ENCODE measurements at regions not wholly inside any gene's neighbourhood (a gene's known extent, or its start where the extent isn't known, plus 50 kb on each side); places are given as distances from the start of the nearest gene placed in this dataset.
"Not testable (repeated sequence)": the region's sequence is repeated elsewhere in the genome, so short reads cannot be mapped to it uniquely, and the experiment has no call there.

- Histone ChIP-seq H3K27me3 (ENCODE audit: control insufficient read depth in 3 of 3, insufficient read depth in 3 of 3, low read depth in 1 of 3, low read length in 3 of 3) (no peaks in the 10 kb centered on the region), H3K79me1 (ENCODE audit: low read depth, low read length) (no peaks in the 10 kb centered on the region), H3K27ac (replicated peaks; ENCODE audit: low read length) (no peak overlapping the region), H3K18ac (ENCODE audit: low read length) (no peak overlapping the region), H2BK15ac (ENCODE audit: low read length) (no peak overlapping the region), H2AFZ (ENCODE audit: low read length) (no peak overlapping the region), H3K9ac (ENCODE audit: low read depth, low read length, poor library complexity) (no peak overlapping the region), H2BK120ac (ENCODE audit: low read depth, low read length) (no peak overlapping the region), H2BK12ac (ENCODE audit: low read length) (no peak overlapping the region), H3K14ac (ENCODE audit: low read length) (no peak overlapping the region), H3K4me2 (ENCODE audit: insufficient read depth, low read length, poor library complexity, severe bottlenecking) (no peak overlapping the region), H3K36me3 (replicated peaks in 1 of 2; ENCODE audit: control insufficient read depth in 2 of 2, insufficient read depth in 2 of 2, low read length in 2 of 2) (no peaks in the 10 kb centered on the region), H3K9me3 (replicated peaks in 1 of 2; ENCODE audit: control insufficient read depth in 2 of 2, insufficient read depth in 1 of 2, low read depth in 1 of 2, low read length in 2 of 2) (no peaks in the 10 kb centered on the region), H4K8ac (ENCODE audit: low read depth, low read length) (no peak overlapping the region), H4K91ac (ENCODE audit: low read depth, low read length, poor library complexity) (no peak overlapping the region), H3K4ac (ENCODE audit: low read length) (no peak overlapping the region), H2BK5ac (ENCODE audit: low read length) (no peak overlapping the region), H3K23ac (ENCODE audit: low read depth, low read length, poor library complexity) (no peak overlapping the region), H3K4me3 (ENCODE audit: low read length in 2 of 2) (no peak overlapping the region), H2AK5ac (ENCODE audit: low read depth, low read length) (no peak overlapping the region), H3K4me1 (ENCODE audit: control insufficient read depth in 2 of 2, insufficient read depth in 1 of 2, low read depth in 1 of 2, low read length in 2 of 2) (no peaks in the 10 kb centered on the region)
- no peak for DNase-seq (ENCODE audit: low spot score)
- WGBS, 2 donors (ENCODE audit: extremely low coverage in 2 of 2, insufficient read length in 2 of 2, insufficient replicate concordance in 1 of 2): no CpG with 5 or more reads among the region's 5 CpGs
Observed at GRCh38 chr2:107743274-107743673, 83.4 kb upstream of the RGPD4 start.

GRCh38 chr2:107745100-107745499, 81.6 kb upstream of the RGPD4 start:
- Histone ChIP-seq H3K23ac (ENCODE audit: low read depth, low read length, poor library complexity) (no peak overlapping the region), H4K8ac (ENCODE audit: low read depth, low read length) (no peak overlapping the region), H3K9me3 (replicated peaks in 1 of 2; ENCODE audit: control insufficient read depth in 2 of 2, insufficient read depth in 1 of 2, low read depth in 1 of 2, low read length in 2 of 2) (no peaks in the 10 kb centered on the region), H2BK15ac (ENCODE audit: low read length) (no peak overlapping the region), H3K79me1 (ENCODE audit: low read depth, low read length) (no peaks in the 10 kb centered on the region), H4K91ac (ENCODE audit: low read depth, low read length, poor library complexity) (no peak overlapping the region), H3K27me3 (ENCODE audit: control insufficient read depth in 3 of 3, insufficient read depth in 3 of 3, low read depth in 1 of 3, low read length in 3 of 3) (no peaks in the 10 kb centered on the region), H3K18ac (ENCODE audit: low read length) (no peak overlapping the region), H2BK5ac (ENCODE audit: low read length) (no peak overlapping the region), H3K9ac (ENCODE audit: low read depth, low read length, poor library complexity) (no peak overlapping the region), H3K4ac (ENCODE audit: low read length) (no peak overlapping the region), H3K4me2 (ENCODE audit: insufficient read depth, low read length, poor library complexity, severe bottlenecking) (no peak overlapping the region), H2AK5ac (ENCODE audit: low read depth, low read length) (no peak overlapping the region), H3K14ac (ENCODE audit: low read length) (no peak overlapping the region), H2AFZ (ENCODE audit: low read length) (no peak overlapping the region), H3K36me3 (replicated peaks in 1 of 2; ENCODE audit: control insufficient read depth in 2 of 2, insufficient read depth in 2 of 2, low read length in 2 of 2) (no peaks in the 10 kb centered on the region), H2BK120ac (ENCODE audit: low read depth, low read length) (no peak overlapping the region), H3K4me3 (ENCODE audit: low read length in 2 of 2) (no peak overlapping the region), H3K4me1 (ENCODE audit: control insufficient read depth in 2 of 2, insufficient read depth in 1 of 2, low read depth in 1 of 2, low read length in 2 of 2) (no peaks in the 10 kb centered on the region), H2BK12ac (ENCODE audit: low read length) (no peak overlapping the region), H3K27ac (replicated peaks; ENCODE audit: low read length) (no peak overlapping the region)
- DNase-seq (ENCODE audit: low spot score): no peak
- no CpG with 5 or more reads among the region's 3 CpGs for WGBS, 2 donors (ENCODE audit: extremely low coverage in 2 of 2, insufficient read length in 2 of 2, insufficient replicate concordance in 1 of 2)

GRCh38 chr2:107746552-107747198, 80.0 kb upstream of the RGPD4 start:
- not testable (repeated sequence) for H3K27me3 ChIP-seq (ENCODE audit: control insufficient read depth in 3 of 3, insufficient read depth in 3 of 3, low read depth in 1 of 3, low read length in 3 of 3); H2BK5ac ChIP-seq (ENCODE audit: low read length); H3K9me3 ChIP-seq (replicated peaks in 1 of 2; ENCODE audit: control insufficient read depth in 2 of 2, insufficient read depth in 1 of 2, low read depth in 1 of 2, low read length in 2 of 2); H3K18ac ChIP-seq (ENCODE audit: low read length); H3K27ac ChIP-seq (replicated peaks; ENCODE audit: low read length); H4K91ac ChIP-seq (ENCODE audit: low read depth, low read length, poor library complexity); DNase-seq (ENCODE audit: low spot score); H2AK5ac ChIP-seq (ENCODE audit: low read depth, low read length); H2AFZ ChIP-seq (ENCODE audit: low read length); H3K14ac ChIP-seq (ENCODE audit: low read length); H3K23ac ChIP-seq (ENCODE audit: low read depth, low read length, poor library complexity); H3K4me3 ChIP-seq (ENCODE audit: low read length in 2 of 2); H3K4me2 ChIP-seq (ENCODE audit: insufficient read depth, low read length, poor library complexity, severe bottlenecking); H3K4me1 ChIP-seq (ENCODE audit: control insufficient read depth in 2 of 2, insufficient read depth in 1 of 2, low read depth in 1 of 2, low read length in 2 of 2); H2BK15ac ChIP-seq (ENCODE audit: low read length); H2BK120ac ChIP-seq (ENCODE audit: low read depth, low read length); H3K36me3 ChIP-seq (replicated peaks in 1 of 2; ENCODE audit: control insufficient read depth in 2 of 2, insufficient read depth in 2 of 2, low read length in 2 of 2); H3K79me1 ChIP-seq (ENCODE audit: low read depth, low read length); H4K8ac ChIP-seq (ENCODE audit: low read depth, low read length); H3K4ac ChIP-seq (ENCODE audit: low read length); H3K9ac ChIP-seq (ENCODE audit: low read depth, low read length, poor library complexity); H2BK12ac ChIP-seq (ENCODE audit: low read length)
- WGBS, 2 donors (ENCODE audit: extremely low coverage in 2 of 2, insufficient read length in 2 of 2, insufficient replicate concordance in 1 of 2): no CpG with 5 or more reads among the region's 13 CpGs

- not testable (repeated sequence) for H3K9me3 ChIP-seq (replicated peaks in 1 of 2; ENCODE audit: control insufficient read depth in 2 of 2, insufficient read depth in 1 of 2, low read depth in 1 of 2, low read length in 2 of 2); H3K9ac ChIP-seq (ENCODE audit: low read depth, low read length, poor library complexity); H3K27ac ChIP-seq (replicated peaks; ENCODE audit: low read length); H3K4me2 ChIP-seq (ENCODE audit: insufficient read depth, low read length, poor library complexity, severe bottlenecking); H2BK120ac ChIP-seq (ENCODE audit: low read depth, low read length); H4K8ac ChIP-seq (ENCODE audit: low read depth, low read length); H2BK5ac ChIP-seq (ENCODE audit: low read length); H2AFZ ChIP-seq (ENCODE audit: low read length); H2BK15ac ChIP-seq (ENCODE audit: low read length); H4K91ac ChIP-seq (ENCODE audit: low read depth, low read length, poor library complexity); H3K36me3 ChIP-seq (replicated peaks in 1 of 2; ENCODE audit: control insufficient read depth in 2 of 2, insufficient read depth in 2 of 2, low read length in 2 of 2); H3K79me1 ChIP-seq (ENCODE audit: low read depth, low read length); H3K18ac ChIP-seq (ENCODE audit: low read length); H2AK5ac ChIP-seq (ENCODE audit: low read depth, low read length); H3K14ac ChIP-seq (ENCODE audit: low read length); H3K4me3 ChIP-seq (ENCODE audit: low read length in 2 of 2); H3K4me1 ChIP-seq (ENCODE audit: control insufficient read depth in 2 of 2, insufficient read depth in 1 of 2, low read depth in 1 of 2, low read length in 2 of 2); H3K27me3 ChIP-seq (ENCODE audit: control insufficient read depth in 3 of 3, insufficient read depth in 3 of 3, low read depth in 1 of 3, low read length in 3 of 3); DNase-seq (ENCODE audit: low spot score); H3K23ac ChIP-seq (ENCODE audit: low read depth, low read length, poor library complexity); H2BK12ac ChIP-seq (ENCODE audit: low read length); H3K4ac ChIP-seq (ENCODE audit: low read length)
- WGBS, 2 donors (ENCODE audit: extremely low coverage in 2 of 2, insufficient read length in 2 of 2, insufficient replicate concordance in 1 of 2): no CpG with 5 or more reads among the region's 51 CpGs
Observed at GRCh38 chr2:107747199-107747963, 79.3 kb upstream of the RGPD4 start.
